IMR-90 (cell line): ENCODE measurements at regions not wholly inside any gene's neighbourhood (a gene's known extent, or its start where the extent isn't known, plus 50 kb on each side); places are given as distances from the start of the nearest gene placed in this dataset.
A peak's percentile ranks its signal among the peaks of the same experiment; 100 is the strongest.

ENCODE experiments used
- ATAC-seq: fragments of 200-7000 bp; cut with Tn5 transposase; 2 replicates; pipeline ENCODE4 v1.9.1; 2020; ENCODE audit warnings: low read depth, mild to moderate bottlenecking, moderate library complexity
- BruUV-seq: library from RNA; stranded (reverse); fragments of 400-500 nt; replicated peaks from 2 replicates; lab custom pipeline; 2021; lab: Mats Ljungman, UMichigan
- CTCF ChIA-PET: fragments of 300-600 bp; formaldehyde crosslinking; extraction: SDS; loops from one replicate; lab custom pipeline; 2021; ENCODE audit warnings: antibody characterized with exemption; lab: Yijun Ruan, JAX
- POLR2A ChIA-PET: fragments of 300-600 bp; sonication (Branson Sonifier 250); formaldehyde crosslinking; loops from one replicate; lab custom pipeline; 2022; ENCODE audit warnings: antibody characterized with exemption; ENCODE audit not compliant: unreplicated experiment; lab: Charles Lee
- DNase-seq: peaks from one replicate; pipeline ENCODE4 v3.0.0; 2013
- H2AFZ ChIP-seq: replicated peaks from 2 replicates; pipeline ENCODE3; 2013; ENCODE audit warnings: low read length, mild to moderate bottlenecking; ENCODE audit not compliant: poor library complexity
- H2AK5ac ChIP-seq: 2 replicates; pipeline ENCODE4 v1.6.1; 2013; ENCODE audit warnings: low read depth, low read length, inconsistent platforms
- H2AK9ac ChIP-seq: replicated peaks from 2 replicates; pipeline ENCODE3; 2013; ENCODE audit warnings: mild to moderate bottlenecking, low read depth, low read length, moderate library complexity; ENCODE audit not compliant: poor library complexity
- H2BK120ac ChIP-seq: 2 replicates; pipeline ENCODE4 v1.6.1; 2013; ENCODE audit warnings: low read depth, low read length, inconsistent platforms
- H2BK15ac ChIP-seq: 3 replicates; pipeline ENCODE4 v1.6.1; 2013; ENCODE audit warnings: low read depth, low read length, inconsistent platforms
- H2BK20ac ChIP-seq: 2 replicates; pipeline ENCODE4 v1.6.1; 2013; ENCODE audit warnings: low read depth, mild to moderate bottlenecking, inconsistent platforms, low read length, moderate library complexity
- H2BK5ac ChIP-seq: 2 replicates; pipeline ENCODE4 v1.6.1; 2013; ENCODE audit warnings: mild to moderate bottlenecking, low read depth, low read length, inconsistent platforms; ENCODE audit not compliant: poor library complexity, severe bottlenecking
- H3K14ac ChIP-seq: replicated peaks from 2 replicates; pipeline ENCODE4 v1.6.1; 2013; ENCODE audit warnings: low read depth, low read length, inconsistent platforms
- H3K18ac ChIP-seq: 2 replicates; pipeline ENCODE4 v1.6.1; 2013; ENCODE audit warnings: low read depth, low read length, control low read depth
- H3K23ac ChIP-seq: 2 replicates; pipeline ENCODE4 v1.6.1; 2013; ENCODE audit warnings: low read depth, low read length, inconsistent platforms
- H3K27ac ChIP-seq: 2 replicates; pipeline ENCODE4 v1.5.1; 2013; ENCODE audit warnings: mild to moderate bottlenecking, control low read depth, low read length; ENCODE audit not compliant: insufficient read depth
- H3K27me3 ChIP-seq: 2 replicates; pipeline ENCODE4 v1.6.1; 2013; ENCODE audit warnings: low read length; ENCODE audit not compliant: control insufficient read depth, insufficient read depth
- H3K36me3 ChIP-seq: 2 replicates; pipeline ENCODE4 v1.6.1; 2013; ENCODE audit warnings: low read length, mixed read lengths; ENCODE audit not compliant: control insufficient read depth, insufficient read depth
- H3K4ac ChIP-seq: 2 replicates; pipeline ENCODE4 v1.6.1; 2013; ENCODE audit warnings: low read depth, low read length, inconsistent platforms
- H3K4me1 ChIP-seq: 2 replicates; pipeline ENCODE4 v1.6.1; 2013; ENCODE audit warnings: low read length, mixed read lengths; ENCODE audit not compliant: control insufficient read depth, insufficient read depth
- H3K4me2 ChIP-seq: 2 replicates; pipeline ENCODE4 v1.6.1; 2013; ENCODE audit warnings: low read depth, mild to moderate bottlenecking, control low read depth, low read length, moderate library complexity
- H3K4me3 ChIP-seq: 2 replicates; pipeline ENCODE4 v1.5.1; 2013; ENCODE audit warnings: low read depth, mild to moderate bottlenecking, control low read depth, low read length, moderate library complexity; ENCODE audit not compliant: insufficient read depth
- H3K56ac ChIP-seq: 2 replicates; pipeline ENCODE4 v1.6.1; 2013; ENCODE audit warnings: low read length, inconsistent platforms; ENCODE audit not compliant: insufficient read depth; ENCODE audit errors: extremely low read depth
- H3K79me1 ChIP-seq, 2 experiments: 2 replicates each; pipeline ENCODE4 v1.6.1; 2013; ENCODE audit warnings: low read length in 2 of 2, inconsistent platforms in 1 of 2, low read depth in 1 of 2
- H3K9ac ChIP-seq: 2 replicates; pipeline ENCODE4 v1.6.1; 2013; ENCODE audit warnings: low read depth, low read length, control low read depth
- H3K9me1 ChIP-seq: 2 replicates; pipeline ENCODE4 v1.6.1; 2013; ENCODE audit warnings: low read length, inconsistent platforms; ENCODE audit not compliant: insufficient read depth
- H3K9me3 ChIP-seq: 2 replicates; pipeline ENCODE4 v1.6.1; 2013; ENCODE audit warnings: low read length; ENCODE audit not compliant: control insufficient read depth, insufficient read depth
- H4K20me1 ChIP-seq: 2 replicates; pipeline ENCODE4 v1.6.1; 2013; ENCODE audit warnings: low read length, inconsistent platforms; ENCODE audit not compliant: insufficient read depth
- H4K5ac ChIP-seq: 2 replicates; pipeline ENCODE4 v1.6.1; 2013; ENCODE audit warnings: mild to moderate bottlenecking, low read depth, low read length, control low read depth
- H4K8ac ChIP-seq, 2 experiments: 2 replicates each; pipeline ENCODE4 v1.6.1; 2013; ENCODE audit warnings: low read depth in 2 of 2, low read length in 2 of 2, control low read depth in 1 of 2, inconsistent platforms in 1 of 2
- H4K91ac ChIP-seq: 2 replicates; pipeline ENCODE4 v1.6.1; 2013; ENCODE audit warnings: low read depth, low read length, inconsistent platforms; ENCODE audit not compliant: insufficient read depth
- BHLHE40 ChIP-seq: fragments of 150-350 bp; IDR thresholded peaks from 2 replicates; pipeline ENCODE4 v1.6.1; 2016; ENCODE audit warnings: mild to moderate bottlenecking, low read depth, low read length
- FOS ChIP-seq: fragments of 150-350 bp; IDR thresholded peaks from 2 replicates; pipeline ENCODE4 v1.6.1; 2016; ENCODE audit warnings: low read depth, low read length
- MAZ ChIP-seq: IDR thresholded peaks from 2 replicates; pipeline ENCODE4 v1.6.1; 2012; ENCODE audit warnings: low read depth, mild to moderate bottlenecking, low read length, improper control_type of control experiment, moderate library complexity, borderline replicate concordance
- MXI1 ChIP-seq: IDR thresholded peaks from 2 replicates; pipeline ENCODE4 v1.6.1; 2012; ENCODE audit warnings: low read depth, mild to moderate bottlenecking, low read length, moderate library complexity, borderline replicate concordance
- RFX5 ChIP-seq: IDR thresholded peaks from 2 replicates; pipeline ENCODE4 v1.8.0; 2012; ENCODE audit warnings: low read depth, mild to moderate bottlenecking, low read length, moderate library complexity
- whole genome bisulfite sequencing, 2 experiments: methylation state at CpG; one replicate each; pipeline versions ENCODE4 v1.1.5 to v1.1.7; 2013; ENCODE audit warnings: missing lambda C conversion rate in 2 of 2; ENCODE audit not compliant: insufficient read length in 1 of 2; ENCODE audit errors: extremely low coverage in 2 of 2; 5-methylcytosine and 5-hydroxymethylcytosine counted together
- dilution Hi-C: fragments of 300-500 bp; cut with HindIII; formaldehyde crosslinking; loops from one replicate; pipeline ENCODE4 v1.14.3; 2018; ENCODE audit warnings: low sequenced_read_pairs; ENCODE audit not compliant: unreplicated experiment
- in situ Hi-C: fragments of 300-500 bp; cut with MboI; formaldehyde crosslinking; loops from 3 replicates; pipeline ENCODE4 v1.14.3; 2019; ENCODE audit warnings: low sequenced_read_pairs, inconsistent platforms, mixed read lengths
- intact Hi-C: fragments of 100-400 bp; cut with micrococcal nuclease; formaldehyde crosslinking; loops from 2 replicates; pipeline ENCODE4 v1.10.0; 2022
- TF ChIP-seq, protein P1 (sequence below): conservative IDR thresholded peaks from 2 replicates; pipeline ENCODE4 v1.5.1; 2012; ENCODE audit warnings: mild to moderate bottlenecking, low read depth, low read length, improper control_type of control experiment

DNA sequence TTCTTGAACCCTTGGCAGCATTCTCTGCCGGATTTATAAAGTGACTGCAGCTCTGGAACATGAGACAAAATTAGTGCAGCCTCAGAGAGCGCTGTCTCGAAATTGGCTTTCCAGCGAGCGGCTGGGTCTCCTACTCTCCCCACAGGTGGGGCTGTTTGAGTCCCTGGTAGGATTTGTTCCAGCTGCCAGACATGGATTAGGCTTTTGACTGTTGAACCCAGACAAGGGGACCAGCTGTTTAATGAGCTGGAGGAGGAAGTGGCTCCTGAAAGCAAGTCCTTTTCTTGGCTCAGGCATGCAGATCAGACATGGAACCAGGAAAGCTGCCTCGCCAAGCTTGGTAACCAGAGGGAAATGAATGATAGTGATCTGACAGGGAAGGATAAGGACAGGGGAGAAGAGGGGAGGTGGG is 69.6 kb downstream of the UBIAD1 start:
- no peak for DNase-seq
- no peak overlapping the region for H3K27ac ChIP-seq
- H4K20me1 ChIP-seq: no peaks in the 10 kb centered on the region
- H3K56ac ChIP-seq: no peak overlapping the region
- no peaks in the 10 kb centered on the region for H3K36me3 ChIP-seq
- no peak overlapping the region for H2BK120ac ChIP-seq
- no peak overlapping the region for H3K23ac ChIP-seq
- intact Hi-C loops: no loop called here
- no peak for ATAC-seq
- no peak overlapping the region for H3K9ac ChIP-seq
- CTCF ChIA-PET: interaction anchor here (0.6 kb wide), 1 partner anchor 144 kb away, joined by 3 read pairs; no protein-coding TSS in a partner anchor
- TF ChIP-seq, protein P1, sequence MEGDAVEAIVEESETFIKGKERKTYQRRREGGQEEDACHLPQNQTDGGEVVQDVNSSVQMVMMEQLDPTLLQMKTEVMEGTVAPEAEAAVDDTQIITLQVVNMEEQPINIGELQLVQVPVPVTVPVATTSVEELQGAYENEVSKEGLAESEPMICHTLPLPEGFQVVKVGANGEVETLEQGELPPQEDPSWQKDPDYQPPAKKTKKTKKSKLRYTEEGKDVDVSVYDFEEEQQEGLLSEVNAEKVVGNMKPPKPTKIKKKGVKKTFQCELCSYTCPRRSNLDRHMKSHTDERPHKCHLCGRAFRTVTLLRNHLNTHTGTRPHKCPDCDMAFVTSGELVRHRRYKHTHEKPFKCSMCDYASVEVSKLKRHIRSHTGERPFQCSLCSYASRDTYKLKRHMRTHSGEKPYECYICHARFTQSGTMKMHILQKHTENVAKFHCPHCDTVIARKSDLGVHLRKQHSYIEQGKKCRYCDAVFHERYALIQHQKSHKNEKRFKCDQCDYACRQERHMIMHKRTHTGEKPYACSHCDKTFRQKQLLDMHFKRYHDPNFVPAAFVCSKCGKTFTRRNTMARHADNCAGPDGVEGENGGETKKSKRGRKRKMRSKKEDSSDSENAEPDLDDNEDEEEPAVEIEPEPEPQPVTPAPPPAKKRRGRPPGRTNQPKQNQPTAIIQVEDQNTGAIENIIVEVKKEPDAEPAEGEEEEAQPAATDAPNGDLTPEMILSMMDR: no peak
- TF ChIP-seq MAZ: no peak
- TF ChIP-seq BHLHE40: no peak
- TF ChIP-seq MXI1: no peak
- no peak for TF ChIP-seq FOS
- TF ChIP-seq RFX5: no peak
- POLR2A ChIA-PET: no interaction called here
- H2BK15ac ChIP-seq: no peak overlapping the region
- H3K9me3 ChIP-seq: no peaks in the 10 kb centered on the region
- no peak overlapping the region for H2BK20ac ChIP-seq
- in situ Hi-C loops: no loop called here
- H4K91ac ChIP-seq: no peak overlapping the region
- no CpG with 5 or more reads among the region's 6 CpGs for WGBS, 2 experiments
- no peak overlapping the region for H2AK9ac ChIP-seq
- BruUV-seq: no TSS peak
- H4K5ac ChIP-seq: no peak overlapping the region
- peaks cover 45% of the 10 kb centered on the region for H3K27me3 ChIP-seq
- H2BK5ac ChIP-seq: no peak overlapping the region
- H4K8ac ChIP-seq: no peak overlapping the region
- dilution Hi-C loops: no loop called here
- no peak overlapping the region for H3K4ac ChIP-seq
- no peaks in the 10 kb centered on the region for H3K4me1 ChIP-seq
- no peak overlapping the region for H3K4me2 ChIP-seq
- H3K79me1 ChIP-seq: no peaks in the 10 kb centered on the region
- no peak overlapping the region for H3K18ac ChIP-seq
- no peaks in the 10 kb centered on the region for H3K9me1 ChIP-seq
- H3K4me3 ChIP-seq: no peak overlapping the region
- H2AK5ac ChIP-seq: no peak overlapping the region
- H2AFZ ChIP-seq: peak overlapping the region; percentile 8
- H3K14ac ChIP-seq: no peak overlapping the region
